B cell (primary cell): ENCODE measurements at regions not wholly inside any gene's neighbourhood (a gene's known extent, or its start where the extent isn't known, plus 50 kb on each side); places are given as distances from the start of the nearest gene placed in this dataset.

Experiments
- ATAC-seq: fragments of 200-7000 bp; cut with Tn5 transposase; one replicate; pipeline ENCODE4 v1.10.0; 2021; ENCODE audit warnings: low read depth, mild to moderate bottlenecking, moderate number of reproducible peaks, moderate library complexity
- CTCF ChIA-PET: fragments of 350-600 bp; sonication (Branson Sonifier 250); formaldehyde crosslinking; loops from one replicate; lab custom pipeline; 2021; ENCODE audit warnings: antibody characterized with exemption, inconsistent platforms; lab: Charles Lee
- POLR2A ChIA-PET: fragments of 350-600 bp; sonication (Branson Sonifier 250); formaldehyde crosslinking; loops from one replicate; lab custom pipeline; 2021; ENCODE audit warnings: antibody characterized with exemption; lab: Charles Lee
- DNase-seq: peaks from one replicate; pipeline ENCODE4 v3.0.0; 2013
- H2AFZ ChIP-seq: 2 replicates; pipeline ENCODE4 v1.6.1; 2012; ENCODE audit warnings: mild to moderate bottlenecking, low read depth, low read length; ENCODE audit not compliant: insufficient read depth, poor library complexity, severe bottlenecking
- H3K27ac ChIP-seq, 2 donors: 1 replicate in 1 of 2; 2 replicates in 1 of 2; pipeline ENCODE4 v1.5.1; 2012 to 2013; ENCODE audit warnings: low read length in 2 of 2, mild to moderate bottlenecking in 2 of 2, moderate library complexity in 1 of 2
- H3K27me3 ChIP-seq, 4 experiments: fragments of 200-600 bp in 1 of 4; sonication (generic) in 1 of 4; replicated peaks in 1 of 4; 1 replicate in 2 of 4; 2 replicates in 2 of 4; pipeline versions ENCODE4 v1.6.1 to v1.7.0; 2013 to 2016; ENCODE audit warnings: low read length in 3 of 4, mild to moderate bottlenecking in 2 of 4, mixed read lengths in 1 of 4, moderate library complexity in 1 of 4; ENCODE audit not compliant: insufficient read depth in 4 of 4, control insufficient read depth in 3 of 4; ENCODE audit errors: control extremely low read depth in 1 of 4
- H3K36me3 ChIP-seq, 2 experiments: replicated peaks in 1 of 2; 1 replicate in 1 of 2; 2 replicates in 1 of 2; pipeline versions ENCODE4 v1.6.1 to v1.7.1; 2013; ENCODE audit warnings: low read length in 1 of 2; ENCODE audit not compliant: insufficient read depth in 2 of 2, control insufficient read depth in 1 of 2; ENCODE audit errors: control extremely low read depth in 1 of 2, extremely low read depth in 1 of 2
- H3K4me1 ChIP-seq, 2 donors: fragments of 200-600 bp in 1 of 2; sonication (generic) in 1 of 2; 1 replicate in 1 of 2; 2 replicates in 1 of 2; pipeline versions ENCODE4 v1.5.1 to v1.6.1; 2013 to 2017; ENCODE audit warnings: low read length in 2 of 2; ENCODE audit not compliant: control insufficient read depth in 2 of 2, insufficient read depth in 2 of 2
- H3K4me2 ChIP-seq: replicated peaks from 2 replicates; pipeline ENCODE3; 2012; ENCODE audit warnings: mild to moderate bottlenecking, low read depth, low read length; ENCODE audit not compliant: poor library complexity, severe bottlenecking
- H3K4me3 ChIP-seq, 5 experiments: fragments of 200-600 bp in 1 of 5; sonication (generic) in 1 of 5; 1 replicate in 3 of 5; 2 replicates in 2 of 5; pipeline versions ENCODE4 v1.5.1 to v1.7.0; 2011 to 2016; ENCODE audit warnings: low read length in 4 of 5, mild to moderate bottlenecking in 4 of 5, low read depth in 2 of 5, control low read depth in 1 of 5, moderate library complexity in 1 of 5; ENCODE audit not compliant: insufficient read depth in 1 of 5; ENCODE audit errors: control extremely low read depth in 1 of 5, extremely low read depth in 1 of 5
- H3K79me2 ChIP-seq: fragments of 200-600 bp; sonication (generic); one replicate; pipeline ENCODE4 v1.6.0; 2016; ENCODE audit warnings: low read length; ENCODE audit not compliant: control insufficient read depth, insufficient read depth
- H3K9ac ChIP-seq: fragments of 200-600 bp; sonication (generic); 2 replicates; pipeline ENCODE4 v1.6.1; 2017; ENCODE audit warnings: mild to moderate bottlenecking, low read length, moderate library complexity
- H3K9me3 ChIP-seq, 3 donors: one replicate each; pipeline versions ENCODE4 v1.6.1 to v1.7.1; 2013; ENCODE audit warnings: low read length in 2 of 3; ENCODE audit not compliant: control insufficient read depth in 2 of 3, insufficient read depth in 1 of 3; ENCODE audit errors: control extremely low read depth in 1 of 3
- H4K20me1 ChIP-seq: 2 replicates; pipeline ENCODE4 v1.6.0; 2012; ENCODE audit warnings: mild to moderate bottlenecking, low read length; ENCODE audit not compliant: insufficient read depth, control insufficient read depth, poor library complexity, severe bottlenecking
- H3K27ac Mint-ChIP-seq: one replicate; pipeline ENCODE4 v1.8.0; 2021; ENCODE audit warnings: mixed read lengths
- H3K27me3 Mint-ChIP-seq: one replicate; pipeline ENCODE4 v1.8.0; 2021; ENCODE audit warnings: mixed read lengths
- H3K4me1 Mint-ChIP-seq: one replicate; pipeline ENCODE4 v1.8.0; 2021; ENCODE audit warnings: mixed read lengths
- H3K4me3 Mint-ChIP-seq: one replicate; pipeline ENCODE4 v1.8.0; 2021; ENCODE audit warnings: mixed read lengths
- H3K9me3 Mint-ChIP-seq: one replicate; pipeline ENCODE4 v1.8.0; 2022; ENCODE audit warnings: mixed read lengths; ENCODE audit not compliant: insufficient read depth
- CTCF ChIP-seq: fragments of 200-600 bp; IDR thresholded peaks from one replicate; pipeline ENCODE4 v1.8.0; 2022; ENCODE audit warnings: antibody characterized with exemption, mild to moderate bottlenecking
- EZH2 ChIP-seq: IDR thresholded peaks from 2 replicates; pipeline ENCODE4 v1.6.1; 2012; ENCODE audit warnings: borderline replicate concordance, low read depth, mild to moderate bottlenecking, moderate library complexity, low read length; ENCODE audit not compliant: insufficient read depth, poor library complexity, severe bottlenecking
- WGBS: methylation state at CpG from one replicate; pipeline ENCODE4 v1.1.5; 2013; ENCODE audit warnings: missing lambda C conversion rate; ENCODE audit not compliant: insufficient coverage; 5-methylcytosine and 5-hydroxymethylcytosine counted together
- intact Hi-C: fragments of 100-400 bp; cut with micrococcal nuclease; formaldehyde crosslinking; loops from one replicate; pipeline ENCODE4 v1.10.0; 2022

- Mint-ChIP-seq H3K27ac (no peak overlapping the region), H3K4me3 (no peak overlapping the region), H3K27me3 (no peaks in the 10 kb centered on the region), H3K4me1 (no peaks in the 10 kb centered on the region), H3K9me3 (peaks cover 2% of the 10 kb centered on the region)
- Histone ChIP-seq H4K20me1 (no peaks in the 10 kb centered on the region), H3K27me3 (no peaks in the 10 kb centered on the region), H3K4me3 (no peak overlapping the region), H3K27ac (no peak overlapping the region), H3K9ac (no peak overlapping the region), H3K4me1 (no peaks in the 10 kb centered on the region), H3K4me2 (no peak overlapping the region), H2AFZ (no peak overlapping the region), H3K36me3 (no peaks in the 10 kb centered on the region), H3K79me2 (no peaks in the 10 kb centered on the region), H3K9me3 (peaks cover 0 to 3% (median 2%) of the 10 kb centered on the region in 3 donors)
- DNase-seq (no peak), ATAC-seq (no peak)
- CTCF ChIA-PET = no interaction called here
- intact Hi-C loops = no loop called here
- TF ChIP-seq EZH2 (no peak), CTCF (no peak)
- POLR2A ChIA-PET = no interaction called here
- no CpG with 5 or more reads among the region's 3 CpGs for WGBS
These were observed 238.5 kb upstream of the CHST9 start for GRCh38 chr18:27423581-27423980.

DNA sequence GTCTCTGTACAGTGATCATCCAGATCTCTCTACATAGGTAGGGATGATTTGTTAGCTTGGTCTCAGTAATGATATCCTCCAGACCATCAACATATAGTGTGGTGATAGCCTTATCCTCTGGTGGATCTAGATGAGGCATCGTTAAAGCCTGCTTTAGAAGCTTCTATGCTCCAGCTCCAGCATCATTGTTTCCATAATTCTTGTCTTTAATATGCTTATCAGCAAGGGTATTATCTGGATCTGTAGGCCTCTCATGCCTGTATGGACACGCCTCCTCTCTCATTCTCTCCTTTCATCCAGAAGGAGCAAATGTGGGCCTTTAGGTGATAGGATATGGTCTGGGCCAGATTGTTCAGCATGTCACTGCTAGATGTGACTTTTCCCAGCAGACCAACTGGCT is 234.5 kb upstream of the CHST9 start:
- H3K27me3 Mint-ChIP-seq = no peaks in the 10 kb centered on the region
- H3K4me1 ChIP-seq = no peaks in the 10 kb centered on the region
- H3K79me2 ChIP-seq = no peaks in the 10 kb centered on the region
- intact Hi-C loops = no loop called here
- peaks cover 2% of the 10 kb centered on the region for H3K9me3 Mint-ChIP-seq
- H3K27me3 ChIP-seq = no peaks in the 10 kb centered on the region
- H3K4me2 ChIP-seq = no peak overlapping the region
- no CpG with 5 or more reads among the region's 2 CpGs for WGBS
- H3K4me1 Mint-ChIP-seq = no peaks in the 10 kb centered on the region
- H3K9ac ChIP-seq = no peak overlapping the region
- DNase-seq = no peak
- CTCF ChIA-PET = no interaction called here
- no peak overlapping the region for H2AFZ ChIP-seq
- H3K4me3 ChIP-seq = no peak overlapping the region
- peaks cover 0 to 2% (median 0%) of the 10 kb centered on the region in 3 donors for H3K9me3 ChIP-seq
- no peak overlapping the region for H3K27ac Mint-ChIP-seq
- no peak for TF ChIP-seq EZH2
- ATAC-seq = no peak
- no peak overlapping the region for H3K4me3 Mint-ChIP-seq
- POLR2A ChIA-PET = no interaction called here
- no peaks in the 10 kb centered on the region for H4K20me1 ChIP-seq
- H3K36me3 ChIP-seq = no peaks in the 10 kb centered on the region
- no peak overlapping the region for H3K27ac ChIP-seq
